H9 (cell line): ENCODE measurements at regions not wholly inside any gene's neighbourhood (a gene's known extent, or its start where the extent isn't known, plus 50 kb on each side); places are given as distances from the start of the nearest gene placed in this dataset.

Source experiments
- DNase-seq: peaks from one replicate; pipeline ENCODE4 v3.0.0-alpha.2; 2017
- H2AFZ ChIP-seq: one replicate; pipeline ENCODE4 v1.6.1; 2013; ENCODE audit warnings: mild to moderate bottlenecking, low read length, control low read depth, moderate library complexity
- H2AK5ac ChIP-seq: 2 replicates; pipeline ENCODE4 v1.6.1; 2013; ENCODE audit warnings: low read length, control low read depth, mixed read lengths; ENCODE audit not compliant: insufficient read length
- H2BK120ac ChIP-seq: one replicate; pipeline ENCODE4 v1.6.1; 2013; ENCODE audit warnings: low read depth, mild to moderate bottlenecking, low read length, control low read depth, inconsistent platforms; ENCODE audit not compliant: poor library complexity, severe bottlenecking
- H2BK12ac ChIP-seq: 2 replicates; pipeline ENCODE4 v1.6.1; 2013; ENCODE audit warnings: low read length, control low read depth, mixed read lengths, low read depth; ENCODE audit not compliant: insufficient read length
- H2BK15ac ChIP-seq: 2 replicates; pipeline ENCODE4 v1.6.1; 2013; ENCODE audit warnings: low read depth, low read length, control low read depth
- H2BK20ac ChIP-seq: one replicate; pipeline ENCODE4 v1.6.1; 2013; ENCODE audit warnings: low read depth, mild to moderate bottlenecking, low read length, control low read depth, inconsistent platforms; ENCODE audit not compliant: poor library complexity, severe bottlenecking
- H2BK5ac ChIP-seq: 2 replicates; pipeline ENCODE4 v1.6.1; 2013; ENCODE audit warnings: low read length, control low read depth, mixed read lengths; ENCODE audit not compliant: insufficient read length
- H3K14ac ChIP-seq: 2 replicates; pipeline ENCODE4 v1.6.1; 2013; ENCODE audit warnings: low read length, control low read depth; ENCODE audit not compliant: insufficient read depth
- H3K18ac ChIP-seq: 2 replicates; pipeline ENCODE4 v1.6.1; 2013; ENCODE audit warnings: low read depth, mild to moderate bottlenecking, mixed read lengths, low read length, control low read depth; ENCODE audit not compliant: insufficient read length
- H3K23ac ChIP-seq: 2 replicates; pipeline ENCODE4 v1.6.1; 2013; ENCODE audit warnings: low read length, control low read depth, mixed read lengths, low read depth; ENCODE audit not compliant: insufficient read length
- H3K23me2 ChIP-seq: 2 replicates; pipeline ENCODE4 v1.6.1; 2013; ENCODE audit warnings: low read depth, mild to moderate bottlenecking, mixed read lengths, low read length, control low read depth; ENCODE audit not compliant: insufficient read length, poor library complexity, severe bottlenecking
- H3K27ac ChIP-seq: 2 replicates; pipeline ENCODE4 v1.5.1; 2013; ENCODE audit warnings: low read length, control low read depth, mixed read lengths, low read depth; ENCODE audit not compliant: insufficient read length
- H3K27me3 ChIP-seq: 2 replicates; pipeline ENCODE4 v1.6.1; 2013; ENCODE audit warnings: low read length, control low read depth, inconsistent platforms; ENCODE audit not compliant: insufficient read depth
- H3K4ac ChIP-seq: 2 replicates; pipeline ENCODE4 v1.6.1; 2013; ENCODE audit warnings: low read depth, mild to moderate bottlenecking, control low read depth, inconsistent platforms, low read length, moderate library complexity
- H3K4me1 ChIP-seq: 2 replicates; pipeline ENCODE4 v1.6.1; 2013; ENCODE audit warnings: low read length, control low read depth, inconsistent platforms; ENCODE audit not compliant: insufficient read depth
- H3K4me2 ChIP-seq: 2 replicates; pipeline ENCODE4 v1.6.1; 2013; ENCODE audit warnings: low read length, control low read depth, mixed read lengths; ENCODE audit not compliant: insufficient read length, insufficient read depth
- H3K56ac ChIP-seq: 2 replicates; pipeline ENCODE4 v1.6.1; 2013; ENCODE audit warnings: low read depth, mild to moderate bottlenecking, mixed read lengths, low read length, control low read depth; ENCODE audit not compliant: insufficient read length
- H3K79me1 ChIP-seq: 2 replicates; pipeline ENCODE4 v1.6.1; 2013; ENCODE audit warnings: low read depth, mild to moderate bottlenecking, moderate library complexity, low read length, control low read depth, inconsistent platforms; ENCODE audit not compliant: insufficient read depth, poor library complexity, severe bottlenecking
- H3K79me2 ChIP-seq: 2 replicates; pipeline ENCODE4 v1.6.1; 2013; ENCODE audit warnings: low read length, control low read depth, inconsistent platforms; ENCODE audit not compliant: insufficient read depth
- H3K9ac ChIP-seq: 2 replicates; pipeline ENCODE4 v1.6.1; 2013; ENCODE audit warnings: low read length, control low read depth, mixed read lengths; ENCODE audit not compliant: insufficient read length; ENCODE audit errors: extremely low read depth
- H3K9me3 ChIP-seq: one replicate; pipeline ENCODE4 v1.6.1; 2013; ENCODE audit warnings: low read depth, low read length, inconsistent platforms; ENCODE audit not compliant: control insufficient read depth
- H3T11ph ChIP-seq: one replicate; pipeline ENCODE4 v1.6.1; 2013; ENCODE audit warnings: mild to moderate bottlenecking, low read length, control low read depth, inconsistent platforms
- H4K20me1 ChIP-seq: one replicate; pipeline ENCODE4 v1.6.1; 2013; ENCODE audit not compliant: control insufficient read depth, insufficient read length, insufficient read depth
- H4K5ac ChIP-seq: 2 replicates; pipeline ENCODE4 v1.6.1; 2013; ENCODE audit warnings: low read depth, mild to moderate bottlenecking, mixed read lengths, low read length, control low read depth; ENCODE audit not compliant: insufficient read length
- H4K8ac ChIP-seq: replicated peaks from 2 replicates; pipeline ENCODE4 v1.6.1; 2013; ENCODE audit warnings: low read length, control low read depth, mixed read lengths, low read depth; ENCODE audit not compliant: insufficient read length
- H4K91ac ChIP-seq: 2 replicates; pipeline ENCODE4 v1.6.1; 2013; ENCODE audit warnings: low read depth, mild to moderate bottlenecking, moderate library complexity, mixed read lengths, low read length, control low read depth; ENCODE audit not compliant: insufficient read length
- H3K27ac Mint-ChIP-seq, 3 experiments: 2 replicates in 2 of 3; 3 replicates in 1 of 3; pipeline ENCODE4 v1.8.0; 2020 to 2021; ENCODE audit warnings: mixed read lengths in 3 of 3, mild to moderate bottlenecking in 1 of 3, moderate library complexity in 1 of 3
- H3K27me3 Mint-ChIP-seq: 2 replicates; pipeline ENCODE4 v1.8.0; 2021; ENCODE audit warnings: low read depth, mild to moderate bottlenecking, moderate library complexity, mixed read lengths
- H3K36me3 Mint-ChIP-seq, 3 experiments: 2 replicates in 2 of 3; 3 replicates in 1 of 3; pipeline ENCODE4 v1.8.0; 2020 to 2021; ENCODE audit warnings: low read depth in 3 of 3, mixed read lengths in 3 of 3; ENCODE audit not compliant: insufficient read depth in 1 of 3
- H3K4me1 Mint-ChIP-seq, 2 experiments: 2 replicates each; pipeline ENCODE4 v1.8.0; 2020; ENCODE audit warnings: mixed read lengths in 2 of 2
- H3K4me3 Mint-ChIP-seq, 2 experiments: 2 replicates in 1 of 2; 3 replicates in 1 of 2; pipeline ENCODE4 v1.8.0; 2020 to 2021; ENCODE audit warnings: mild to moderate bottlenecking in 2 of 2, mixed read lengths in 2 of 2, moderate library complexity in 1 of 2
- H3K9me3 Mint-ChIP-seq, 2 experiments: 2 replicates in 1 of 2; 3 replicates in 1 of 2; pipeline ENCODE4 v1.8.0; 2020; ENCODE audit warnings: mild to moderate bottlenecking in 2 of 2, mixed read lengths in 2 of 2, moderate library complexity in 1 of 2
- WGBS: extraction: QIAGEN DNeasy Blood & Tissue Kit; methylation state at CpG from one replicate; pipeline ENCODE4 v1.1.7; 2013; ENCODE audit warnings: missing lambda C conversion rate, low lambda C conversion rate, mixed read lengths; ENCODE audit not compliant: insufficient read length; ENCODE audit errors: extremely low coverage; 5-methylcytosine and 5-hydroxymethylcytosine counted together
- TF ChIP-seq, protein P1 (sequence below): fragments of 200-600 bp; sonication (generic); conservative IDR thresholded peaks from 3 replicates; pipeline ENCODE4 v1.8.0; 2021; ENCODE audit warnings: antibody characterized with exemption, mild to moderate bottlenecking

DNA sequence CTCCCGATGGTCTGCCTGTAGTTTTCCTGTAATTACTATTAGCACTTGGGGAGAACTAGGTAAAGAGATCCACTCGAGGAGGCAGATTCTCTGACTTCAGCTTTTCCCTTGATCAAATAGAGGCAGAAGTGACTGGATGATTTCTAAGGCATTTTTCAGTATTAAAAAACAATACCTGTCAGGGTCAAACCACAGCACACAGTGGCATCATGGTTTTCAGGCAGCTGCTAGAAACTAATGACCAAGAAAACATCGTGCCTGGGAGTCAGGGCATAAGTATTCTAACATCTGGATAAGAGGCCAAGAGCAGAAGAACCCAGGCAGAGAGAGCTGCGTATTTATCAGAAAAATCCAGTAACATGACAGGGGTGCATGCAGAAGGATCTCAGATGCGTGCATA, 419.9 kb downstream of the TUSC7 start:
- no peak overlapping the region for H3T11ph ChIP-seq
- H3K79me2 ChIP-seq = no peaks in the 10 kb centered on the region
- no peaks in the 10 kb centered on the region for H3K23me2 ChIP-seq
- H3K4me3 Mint-ChIP-seq = no peak overlapping the region
- no peaks in the 10 kb centered on the region for H3K79me1 ChIP-seq
- no peak overlapping the region for H2BK20ac ChIP-seq
- no CpG with 5 or more reads among the region's 5 CpGs for WGBS
- no peaks in the 10 kb centered on the region; the same call in 1 of the 2 replicates for H3K4me1 ChIP-seq
- H2AK5ac ChIP-seq = no peak overlapping the region
- H3K27ac Mint-ChIP-seq = peak overlapping the region in 1 of 3 experiments; percentile 20; a peak in 1 of 7 replicates
- no peak overlapping the region for H4K91ac ChIP-seq
- no peak overlapping the region for H4K8ac ChIP-seq
- H3K18ac ChIP-seq = no peak overlapping the region
- no peak for DNase-seq
- H3K4ac ChIP-seq = no peak overlapping the region
- H3K4me2 ChIP-seq = no peak overlapping the region
- no peak overlapping the region for H4K5ac ChIP-seq
- no peaks in the 10 kb centered on the region for H4K20me1 ChIP-seq
- no peaks in the 10 kb centered on the region for H3K27me3 Mint-ChIP-seq
- no peaks in the 10 kb centered on the region for H3K9me3 ChIP-seq
- no peak overlapping the region for H3K9ac ChIP-seq
- no peaks in the 10 kb centered on the region for H3K36me3 Mint-ChIP-seq
- H2BK12ac ChIP-seq = no peak overlapping the region
- H3K27ac ChIP-seq = no peak overlapping the region
- H3K9me3 Mint-ChIP-seq = no peaks in the 10 kb centered on the region
- H2BK120ac ChIP-seq = no peak overlapping the region
- H3K56ac ChIP-seq = no peak overlapping the region
- TF ChIP-seq, protein P1, sequence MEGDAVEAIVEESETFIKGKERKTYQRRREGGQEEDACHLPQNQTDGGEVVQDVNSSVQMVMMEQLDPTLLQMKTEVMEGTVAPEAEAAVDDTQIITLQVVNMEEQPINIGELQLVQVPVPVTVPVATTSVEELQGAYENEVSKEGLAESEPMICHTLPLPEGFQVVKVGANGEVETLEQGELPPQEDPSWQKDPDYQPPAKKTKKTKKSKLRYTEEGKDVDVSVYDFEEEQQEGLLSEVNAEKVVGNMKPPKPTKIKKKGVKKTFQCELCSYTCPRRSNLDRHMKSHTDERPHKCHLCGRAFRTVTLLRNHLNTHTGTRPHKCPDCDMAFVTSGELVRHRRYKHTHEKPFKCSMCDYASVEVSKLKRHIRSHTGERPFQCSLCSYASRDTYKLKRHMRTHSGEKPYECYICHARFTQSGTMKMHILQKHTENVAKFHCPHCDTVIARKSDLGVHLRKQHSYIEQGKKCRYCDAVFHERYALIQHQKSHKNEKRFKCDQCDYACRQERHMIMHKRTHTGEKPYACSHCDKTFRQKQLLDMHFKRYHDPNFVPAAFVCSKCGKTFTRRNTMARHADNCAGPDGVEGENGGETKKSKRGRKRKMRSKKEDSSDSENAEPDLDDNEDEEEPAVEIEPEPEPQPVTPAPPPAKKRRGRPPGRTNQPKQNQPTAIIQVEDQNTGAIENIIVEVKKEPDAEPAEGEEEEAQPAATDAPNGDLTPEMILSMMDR = no peak
- no peak overlapping the region for H2AFZ ChIP-seq
- H2BK15ac ChIP-seq = no peak overlapping the region
- no peak overlapping the region for H3K23ac ChIP-seq
- H2BK5ac ChIP-seq = no peak overlapping the region
- H3K14ac ChIP-seq = no peak overlapping the region
- H3K4me1 Mint-ChIP-seq = peaks cover 0 to 11% of the 10 kb centered on the region in 2 experiments; a peak in 2 of 4 replicates
- H3K27me3 ChIP-seq = no peaks in the 10 kb centered on the region
